GM18870 (cell line): ENCODE measurements at regions not wholly inside any gene's neighbourhood (a gene's known extent, or its start where the extent isn't known, plus 50 kb on each side); places are given as distances from the start of the nearest gene placed in this dataset.
"Not testable (repeated sequence)": the region's sequence is repeated elsewhere in the genome, so short reads cannot be mapped to it uniquely, and the experiment has no call there.

Source experiments
- ATAC-seq: cut with Tn5 transposase; IDR thresholded peaks from one replicate; pipeline ENCODE4 v1.9.1; 2021; ENCODE audit warnings: moderate library complexity; ENCODE audit not compliant: unreplicated experiment

DNA sequence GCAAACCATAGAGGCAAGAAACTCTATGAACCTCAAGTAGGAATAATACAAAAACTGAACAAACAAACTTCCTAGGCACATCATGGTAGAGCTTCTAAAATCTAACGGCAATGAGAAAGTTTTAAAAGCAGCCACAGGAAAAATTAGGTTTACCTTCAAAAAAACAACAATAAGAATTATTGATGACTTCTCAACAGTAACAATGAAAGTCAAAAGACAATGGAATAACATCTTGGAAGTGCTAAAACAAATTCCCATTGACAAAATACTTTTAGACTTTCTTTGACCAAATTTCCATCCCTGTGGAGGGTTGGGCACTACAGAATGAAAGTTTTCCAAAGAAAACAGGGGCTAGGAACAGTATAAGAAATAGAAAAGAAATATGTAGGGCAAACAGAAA is 222.9 kb upstream of the ERCC4 start:
- ATAC-seq, result no peak

DNA sequence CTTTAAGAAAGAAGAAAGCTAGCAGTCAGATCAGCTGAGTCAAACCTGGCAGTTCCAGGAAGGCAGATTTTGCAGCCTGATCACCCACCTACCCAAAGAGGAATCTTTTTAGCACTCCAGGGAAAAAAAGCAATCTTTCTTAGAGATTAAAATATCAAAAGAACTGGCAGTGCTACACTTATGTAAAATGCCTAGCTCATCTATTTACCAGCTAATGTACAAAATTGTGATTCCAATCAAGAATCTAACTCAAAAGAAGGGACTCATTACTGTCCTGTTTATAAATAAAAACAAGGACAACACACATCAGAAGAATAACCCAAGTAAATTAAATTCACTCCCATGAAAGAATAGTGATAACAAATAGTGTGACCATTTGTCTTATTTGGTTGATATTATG is 222.4 kb upstream of the ERCC4 start:
- ATAC-seq, result no peak

DNA sequence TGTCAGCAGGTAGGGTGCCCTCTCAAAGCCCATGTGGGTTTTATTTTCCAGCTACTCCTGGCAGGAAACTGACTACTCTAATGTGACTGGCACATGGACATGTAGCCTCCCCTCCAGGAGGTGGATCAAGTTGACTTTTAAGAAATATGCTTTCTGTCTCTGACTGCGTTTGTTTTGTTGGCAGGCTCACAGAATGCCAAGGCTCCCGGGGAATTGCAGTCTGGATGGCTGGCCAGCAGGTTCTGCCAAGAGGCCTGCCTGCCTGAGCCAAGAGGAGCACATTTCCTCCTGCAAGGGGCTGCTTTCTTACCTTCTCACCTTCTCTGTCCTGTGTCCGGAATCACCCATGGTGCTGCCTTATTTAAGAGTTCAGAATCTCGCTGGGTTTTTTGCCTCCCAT is 217.3 kb upstream of the ERCC4 start:
- no peak for ATAC-seq

DNA sequence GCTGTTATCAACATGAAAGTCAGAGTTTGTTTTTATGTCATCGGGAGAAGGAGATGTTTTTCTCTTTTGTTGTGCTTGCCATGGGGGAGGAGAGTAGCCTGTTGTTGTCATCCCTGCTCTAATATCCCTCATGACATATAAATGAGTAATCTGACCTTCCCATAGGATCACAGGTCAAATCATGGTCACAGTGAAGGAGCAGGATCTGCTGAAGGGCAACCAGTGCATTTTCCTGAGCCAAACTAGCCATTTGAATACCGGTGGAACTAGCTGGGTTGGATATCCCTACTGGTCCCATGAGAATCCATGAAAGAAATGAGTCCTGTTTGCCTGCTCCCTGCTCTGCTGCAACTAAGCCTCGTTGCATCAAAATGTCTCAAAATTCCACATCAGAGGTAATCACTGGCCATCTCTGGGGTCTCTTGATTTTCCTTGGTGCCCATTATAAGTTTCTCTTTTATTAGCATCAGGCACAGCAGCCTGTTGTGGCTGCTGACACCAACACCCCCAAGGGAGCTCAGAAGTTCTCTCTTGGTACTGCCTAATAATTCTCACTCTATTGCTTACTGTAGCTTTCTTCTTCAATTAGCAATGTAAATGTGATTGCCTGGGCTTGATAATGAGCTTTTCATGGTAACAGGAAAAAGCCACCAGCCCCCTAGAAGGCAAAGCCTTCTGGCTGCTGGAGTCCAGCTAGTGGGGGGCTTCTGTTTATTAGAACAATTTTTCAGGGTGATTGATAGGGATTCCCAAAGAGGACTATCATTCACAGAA is 211.4 kb upstream of the ERCC4 start:
- no peak for ATAC-seq

DNA sequence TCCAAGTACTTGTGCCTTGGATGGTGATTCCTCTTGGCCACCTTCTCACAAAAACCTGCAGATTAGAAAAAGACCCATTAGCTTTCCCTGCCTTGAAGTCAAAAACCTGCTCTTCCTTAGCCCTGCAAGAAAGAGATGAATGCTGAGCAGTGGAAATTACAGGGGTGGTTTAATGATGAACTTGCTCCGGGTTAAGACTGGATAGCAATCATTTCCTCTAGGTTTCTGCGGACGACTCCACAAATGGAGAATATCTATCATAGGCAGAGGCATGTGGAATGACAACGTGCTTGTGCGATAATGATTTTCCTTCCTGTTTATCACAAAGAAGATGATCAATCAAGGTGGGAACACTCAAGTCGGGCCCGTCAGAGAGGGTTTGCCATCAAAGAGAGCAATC is 201.2 kb upstream of the ERCC4 start:
- ATAC-seq, result no peak

DNA sequence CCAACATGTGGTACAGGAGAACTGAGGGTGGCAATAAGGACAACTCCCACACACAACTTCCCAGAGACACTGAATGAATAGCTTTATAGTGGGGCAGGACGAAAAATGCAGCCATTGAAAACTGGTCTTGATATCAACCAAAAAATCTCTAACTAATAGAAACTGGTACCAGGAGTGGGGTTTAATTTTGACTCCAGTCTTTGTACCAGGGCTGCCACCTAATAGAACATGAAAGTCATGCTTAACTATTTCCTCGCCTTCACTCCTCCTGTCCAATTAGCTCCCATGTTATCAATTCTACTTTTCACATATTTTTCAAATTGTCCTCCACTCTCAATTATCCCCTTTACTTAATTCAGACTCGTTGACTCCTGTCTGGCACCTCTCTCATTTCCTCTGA is 192.0 kb upstream of the ERCC4 start:
- ATAC-seq, result no peak

DNA sequence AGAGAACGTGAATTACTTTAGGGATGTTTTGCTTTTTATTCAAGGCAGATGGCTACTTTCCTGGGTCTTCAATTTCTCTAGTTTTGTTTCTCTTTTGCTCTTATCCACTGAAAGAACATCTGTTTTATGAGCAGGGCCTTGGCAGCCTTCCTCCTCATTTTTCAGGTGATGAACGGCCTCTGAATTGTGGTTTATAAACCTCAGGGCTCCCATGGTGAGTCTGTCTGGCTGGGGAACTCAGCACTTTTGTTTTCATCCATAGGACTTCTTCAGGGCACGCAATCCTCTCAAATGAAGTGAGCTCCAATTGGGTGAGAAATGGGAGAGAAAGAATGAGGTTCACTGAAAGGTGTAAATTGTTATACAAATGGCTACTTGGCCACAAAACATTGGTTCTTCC is 186.4 kb upstream of the ERCC4 start:
- ATAC-seq, result no peak

DNA sequence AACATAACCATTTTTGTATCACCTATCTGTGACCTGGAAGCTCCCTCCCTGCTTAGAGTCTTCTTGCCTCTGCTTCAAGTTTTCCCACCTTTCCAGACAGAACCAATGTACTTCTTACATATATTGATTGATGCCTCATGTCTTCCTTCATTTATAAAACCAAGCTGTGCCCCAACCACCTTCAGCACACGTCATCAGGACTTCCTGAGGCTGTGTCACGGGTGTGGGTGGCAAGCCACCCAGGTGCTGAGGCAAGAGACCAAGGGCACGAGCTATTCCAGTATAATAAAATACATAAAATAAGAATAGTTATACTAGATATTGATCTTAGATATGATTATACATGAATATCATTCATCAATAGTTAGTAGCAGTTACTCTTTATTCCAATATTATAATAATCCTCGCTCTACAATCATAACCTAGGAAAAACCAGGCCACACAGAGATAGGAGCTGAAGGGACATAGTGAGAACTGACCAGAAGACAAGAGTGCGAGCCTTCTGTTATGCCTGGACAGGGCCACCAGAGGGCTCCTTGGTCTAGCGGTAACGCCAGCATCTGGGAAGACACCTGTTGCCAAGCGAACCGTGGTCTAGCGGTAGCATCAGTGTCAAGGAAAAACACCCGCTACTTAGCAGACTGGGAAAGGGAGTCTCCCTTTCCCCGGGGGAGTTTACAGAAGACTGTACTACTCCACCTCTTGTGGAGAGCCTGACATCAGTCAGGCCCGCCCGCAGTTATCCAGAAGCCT is 180.2 kb upstream of the ERCC4 start:
- ATAC-seq, result not testable (repeated sequence)

DNA sequence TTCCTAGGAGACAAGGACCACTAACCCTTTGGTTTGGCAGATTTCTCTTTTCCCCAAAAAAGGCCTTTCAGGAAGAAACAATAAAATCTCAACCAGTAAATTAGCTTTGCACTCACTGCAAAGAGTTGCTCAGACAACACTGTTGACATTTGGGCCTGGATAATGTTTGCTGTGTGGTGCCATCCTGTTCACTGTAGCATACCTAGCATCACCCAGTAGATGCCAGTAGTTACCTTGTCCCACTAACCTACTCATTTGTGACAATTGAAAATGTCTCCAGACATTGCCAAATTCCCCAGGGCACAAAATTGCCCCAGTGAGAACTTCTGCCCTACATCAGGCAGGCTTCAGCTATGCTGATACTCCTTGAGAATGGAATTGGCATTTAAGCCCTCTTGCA is 177.0 kb upstream of the ERCC4 start:
- no peak for ATAC-seq

DNA sequence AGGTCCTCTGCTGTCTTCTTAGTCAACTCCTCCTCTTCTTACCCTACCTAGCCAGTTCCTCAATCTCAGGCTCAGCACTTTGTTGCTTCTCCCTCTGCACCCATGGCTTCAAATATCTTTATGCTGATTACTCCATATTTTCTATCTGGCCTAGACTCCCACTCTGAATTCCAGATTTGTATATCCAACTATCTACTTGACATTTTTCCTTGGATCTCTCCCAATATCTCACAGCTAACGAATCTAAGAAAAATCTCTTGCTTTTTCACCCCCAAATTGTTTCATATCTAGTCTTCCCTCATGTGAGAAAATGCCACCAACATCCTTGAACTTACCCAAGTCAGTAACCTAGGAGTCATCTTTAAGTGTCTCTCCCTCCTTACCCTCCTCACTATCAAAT is 176.4 kb upstream of the ERCC4 start:
- no peak for ATAC-seq

DNA sequence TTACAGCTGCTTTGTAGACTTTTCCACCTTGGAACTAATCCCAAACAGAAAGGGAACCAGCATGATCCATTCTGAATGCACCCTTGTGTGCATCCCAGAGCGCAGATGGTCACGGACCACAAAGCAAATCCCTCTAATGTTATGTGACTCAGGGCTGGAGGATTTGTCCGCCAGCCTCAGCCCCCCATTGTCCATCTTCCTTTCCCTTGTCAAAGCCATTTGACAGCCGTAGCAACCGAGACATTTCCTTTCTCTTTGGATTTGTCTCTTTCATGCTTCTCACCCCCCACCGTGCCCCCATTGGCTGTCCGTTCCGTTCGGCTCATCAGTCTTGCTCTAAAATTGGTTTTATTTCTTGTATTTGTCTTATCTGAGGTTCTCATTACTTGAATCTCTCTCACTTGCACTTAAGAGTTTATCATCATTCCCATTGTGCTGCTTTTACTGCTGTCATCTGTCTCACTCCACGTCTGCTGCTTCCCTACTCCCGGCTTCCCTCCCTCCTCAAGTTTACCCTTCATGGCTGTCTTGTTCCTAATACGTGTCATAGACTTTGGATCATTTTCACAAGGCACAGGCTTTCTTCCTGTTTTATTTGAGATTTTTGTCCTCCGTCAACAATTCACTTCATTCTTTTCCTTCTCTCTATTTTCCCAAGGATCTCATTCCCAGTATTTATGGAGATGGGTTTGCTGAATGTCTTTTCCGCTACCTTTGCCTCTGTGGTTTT is 163.4 kb upstream of the ERCC4 start:
- no peak for ATAC-seq

DNA sequence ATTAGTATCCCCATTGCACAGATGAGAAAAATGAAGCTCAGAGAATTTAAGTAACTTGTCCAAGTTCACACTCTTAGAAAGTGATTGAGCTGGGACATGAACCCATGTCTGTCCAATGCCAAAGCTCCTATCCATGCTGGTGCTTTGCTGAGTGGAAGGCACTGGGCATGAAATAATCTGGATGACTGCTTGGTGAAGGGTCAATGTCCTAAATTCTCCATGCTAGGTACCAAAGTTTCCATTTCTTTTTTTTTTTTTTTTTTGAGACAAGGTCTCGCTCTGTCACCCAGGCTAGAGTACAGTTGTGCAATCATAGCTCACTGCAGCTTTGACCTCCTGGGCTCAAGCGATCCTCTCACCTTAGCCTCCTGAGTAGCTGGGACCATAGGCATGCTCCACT is 153.6 kb upstream of the ERCC4 start:
- ATAC-seq, result no peak

DNA sequence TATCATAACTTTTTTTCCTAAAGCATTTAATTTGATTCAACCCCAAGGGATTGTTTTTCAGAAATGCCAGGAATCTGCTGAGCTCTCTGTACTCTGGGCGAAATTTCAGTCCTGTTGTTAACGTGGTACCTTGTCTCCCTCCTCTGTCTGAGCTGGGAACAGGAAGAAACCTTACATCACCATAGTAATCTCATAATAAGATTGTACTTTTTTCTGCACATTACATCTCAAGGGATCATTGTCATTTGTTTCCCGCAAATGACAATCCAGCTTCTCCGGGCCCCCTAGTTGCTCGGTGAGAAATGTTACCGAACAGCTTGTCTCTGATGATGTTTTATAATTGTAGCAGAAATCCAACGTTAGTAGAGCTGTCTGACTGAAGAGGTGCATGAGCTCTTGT is 152.7 kb upstream of the ERCC4 start:
- no peak for ATAC-seq

DNA sequence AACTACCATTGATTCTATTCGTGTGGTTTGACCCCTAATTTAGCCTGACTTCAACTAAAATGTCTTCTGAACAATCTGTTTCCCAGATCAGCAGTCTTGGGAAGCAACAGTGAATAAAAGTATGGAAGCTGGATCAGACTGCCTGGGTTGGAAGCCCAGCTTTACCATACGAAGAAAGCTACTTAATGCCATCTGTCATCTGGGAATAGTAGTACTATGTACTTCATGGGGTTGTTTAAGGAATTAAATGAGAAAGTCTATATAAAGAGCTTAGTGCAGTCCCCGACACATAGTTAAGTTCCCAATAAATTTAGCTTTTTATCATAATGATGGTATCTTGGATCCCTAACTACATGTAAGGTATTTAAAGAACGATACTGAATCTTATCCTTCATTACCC is 151.5 kb upstream of the ERCC4 start:
- ATAC-seq, result no peak

DNA sequence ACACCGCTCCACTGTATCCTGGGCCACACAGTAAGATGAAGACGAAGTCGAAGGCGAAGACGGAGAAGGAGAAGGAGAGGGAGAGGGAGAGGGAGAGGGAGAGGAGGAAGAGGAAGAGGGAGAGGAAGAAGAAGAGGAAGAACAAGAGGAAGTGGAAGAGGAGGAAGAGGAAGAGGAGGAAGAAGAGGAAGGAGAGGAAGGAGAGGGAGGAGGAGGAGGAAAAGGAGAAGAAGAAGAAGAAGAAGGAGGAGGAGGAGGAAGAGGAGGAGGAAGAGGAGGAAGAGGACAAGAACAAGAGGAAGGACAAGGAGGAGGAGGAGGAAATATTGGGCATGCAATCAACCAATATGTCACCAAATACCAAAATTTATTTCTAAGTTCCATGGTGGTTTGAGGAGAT is 149.5 kb upstream of the ERCC4 start:
- no peak for ATAC-seq

DNA sequence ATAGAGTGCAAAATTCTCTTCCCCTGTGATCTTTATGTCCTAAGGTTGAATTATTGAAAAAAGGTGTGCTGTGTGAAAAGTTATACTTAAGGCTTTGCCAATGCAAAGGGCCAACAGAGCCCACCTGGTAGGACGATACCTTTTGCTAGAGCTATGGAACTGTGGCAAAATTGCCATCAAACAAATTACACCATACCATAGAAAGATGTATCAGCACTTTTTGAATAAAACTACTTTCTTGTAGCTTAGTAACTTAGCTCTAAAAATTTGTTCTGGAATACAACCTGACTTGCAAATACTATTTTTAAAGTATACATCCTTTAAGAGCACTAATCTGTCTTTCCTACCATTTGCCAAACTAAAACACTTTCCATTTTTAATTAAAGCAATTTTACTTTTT is 147.2 kb upstream of the ERCC4 start:
- no peak for ATAC-seq

DNA sequence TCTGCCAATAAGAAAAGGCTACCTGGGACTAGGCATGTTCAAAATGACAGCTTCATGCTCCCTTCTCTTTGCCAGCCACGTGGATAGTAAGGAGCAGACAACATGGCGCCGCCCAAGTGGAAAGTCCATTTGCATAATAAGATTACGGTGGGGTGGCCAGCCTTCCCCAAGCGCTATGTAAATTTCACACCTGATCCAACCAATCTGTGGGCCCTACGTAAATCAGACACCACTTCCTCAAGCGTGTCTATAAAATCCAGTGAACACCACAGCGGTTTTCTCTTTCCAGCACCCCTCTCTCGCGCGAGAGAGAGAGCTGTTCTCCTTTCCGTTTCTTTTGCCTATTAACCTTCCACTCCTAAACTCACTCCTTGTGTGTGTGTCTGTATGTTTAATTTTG is 140.3 kb upstream of the ERCC4 start:
- no peak for ATAC-seq

DNA sequence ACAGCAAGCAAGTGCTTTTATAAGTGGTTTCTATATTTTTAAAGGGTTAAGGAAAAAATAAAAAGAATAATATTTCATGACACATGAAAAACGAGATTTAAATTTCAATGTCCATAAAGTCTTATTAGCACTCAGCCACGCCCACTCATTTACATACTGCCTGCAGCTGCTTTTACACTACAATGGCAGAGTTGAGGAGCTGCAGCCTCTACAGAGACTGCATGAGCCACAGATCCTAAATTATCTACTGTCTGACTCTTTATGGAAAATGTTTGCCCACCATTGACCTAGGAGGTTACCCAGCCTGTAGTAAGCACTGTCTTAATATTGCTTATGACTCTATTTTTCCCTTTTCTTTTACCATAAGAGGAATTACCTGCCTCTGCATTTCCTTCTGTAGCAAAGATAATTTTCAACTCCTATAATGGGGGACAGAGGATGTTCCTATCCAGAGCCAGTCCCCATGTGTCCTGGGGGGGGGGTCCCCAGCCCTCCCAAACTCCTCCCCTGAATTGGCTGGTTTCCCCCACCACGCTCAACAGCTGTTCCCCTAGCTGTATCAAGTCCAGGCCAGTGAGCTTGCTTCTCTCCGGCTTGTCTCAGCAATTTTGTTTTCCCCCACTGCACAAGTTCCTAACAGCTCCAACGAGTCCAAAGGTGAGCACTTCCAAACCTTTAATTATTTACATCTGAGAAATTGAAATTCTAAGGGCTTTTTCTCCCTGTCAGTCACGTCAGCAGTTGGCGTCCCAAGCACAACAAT is 139.4 kb upstream of the ERCC4 start:
- no peak for ATAC-seq

DNA sequence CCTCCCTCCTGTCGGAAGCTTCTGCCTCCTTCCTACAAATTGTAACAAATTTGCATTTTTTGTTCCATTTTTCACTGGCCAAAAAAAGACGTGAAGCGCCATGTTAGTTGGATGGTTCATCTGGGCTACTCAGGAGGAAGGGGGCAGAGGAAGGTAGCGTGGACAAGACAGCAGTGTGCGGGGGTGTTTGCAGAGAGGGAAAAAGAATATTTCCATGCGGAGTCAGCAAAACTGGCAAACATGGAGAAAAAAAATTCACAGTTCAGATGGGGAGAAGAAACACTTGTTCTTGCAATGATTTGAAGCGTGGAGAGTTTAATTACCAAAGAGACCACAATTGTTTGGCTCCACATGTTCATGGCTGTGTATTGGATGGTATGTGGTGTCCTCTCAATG is 138.8 kb upstream of the ERCC4 start:
- ATAC-seq, result no peak

DNA sequence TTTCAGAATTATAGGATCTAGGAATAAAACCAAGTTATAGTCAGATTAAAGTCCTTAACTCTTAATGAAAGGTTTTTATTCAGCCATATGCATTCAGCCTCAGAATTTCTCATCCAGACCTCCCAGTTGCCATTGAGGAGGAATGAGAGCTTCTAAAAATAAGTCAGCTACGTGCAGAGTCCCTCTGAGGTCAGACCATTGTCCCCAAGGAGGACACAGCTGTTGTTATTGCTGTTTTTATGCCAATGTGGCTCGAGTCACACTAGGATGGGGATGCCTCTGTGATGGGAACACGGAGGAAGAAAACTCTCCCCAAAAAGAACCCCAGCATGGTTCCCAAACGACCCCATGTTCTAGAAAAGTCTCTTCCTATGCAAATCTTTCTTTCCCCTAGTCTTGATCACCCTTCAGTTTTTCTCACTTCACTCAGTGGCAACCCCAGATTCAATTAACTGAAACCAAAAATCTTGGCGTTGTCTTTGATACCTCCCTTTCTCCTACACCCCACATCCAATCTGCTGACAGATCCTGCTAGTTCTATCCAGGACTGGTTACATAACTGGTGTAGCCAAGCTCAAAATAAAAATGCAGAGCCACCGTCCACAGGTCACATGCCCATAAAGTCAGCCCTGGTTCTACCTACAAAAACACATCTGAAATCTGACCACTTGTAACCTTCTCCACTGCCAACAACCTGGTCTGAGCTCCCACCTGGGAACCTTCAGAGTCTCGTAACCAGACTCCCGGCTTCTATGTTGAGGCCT is 138.2 kb upstream of the ERCC4 start:
- no peak for ATAC-seq

DNA sequence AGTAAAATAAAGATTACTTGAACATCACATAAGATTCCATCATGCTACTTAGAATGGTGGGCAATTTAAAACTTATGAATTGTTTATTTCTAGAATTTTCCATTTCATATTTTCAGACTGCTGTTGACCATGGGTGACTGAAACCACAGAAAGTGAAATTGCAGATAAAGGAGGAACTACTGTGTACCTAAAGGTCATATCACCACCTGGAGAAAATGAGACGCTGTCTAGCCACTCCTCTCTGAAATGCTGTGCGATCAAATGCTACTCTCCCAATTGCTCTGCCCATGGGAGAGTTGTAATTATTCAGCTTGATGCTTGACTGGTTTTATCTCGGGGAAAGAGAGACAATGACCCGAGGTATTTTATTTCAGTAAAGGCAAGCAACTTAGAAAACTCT is 128.9 kb upstream of the ERCC4 start:
- no peak for ATAC-seq
